Kasumi-1 (cell line): ENCODE measurements at regions not wholly inside any gene's neighbourhood (a gene's known extent, or its start where the extent isn't known, plus 50 kb on each side); places are given as distances from the start of the nearest gene placed in this dataset.
A peak's percentile ranks its signal among the peaks of the same experiment; 100 is the strongest.

Experiments used
- DNase-seq, 2 experiments: peaks; one replicate each; lab custom pipeline; 2025; lab: John Stamatoyannopoulos, UW

GRCh38 chr6:50610562-50610961 lies 102.8 kb upstream of the TFAP2D start:
- DNase-seq = peak in 1 of 2 experiments; percentile 33

DNA sequence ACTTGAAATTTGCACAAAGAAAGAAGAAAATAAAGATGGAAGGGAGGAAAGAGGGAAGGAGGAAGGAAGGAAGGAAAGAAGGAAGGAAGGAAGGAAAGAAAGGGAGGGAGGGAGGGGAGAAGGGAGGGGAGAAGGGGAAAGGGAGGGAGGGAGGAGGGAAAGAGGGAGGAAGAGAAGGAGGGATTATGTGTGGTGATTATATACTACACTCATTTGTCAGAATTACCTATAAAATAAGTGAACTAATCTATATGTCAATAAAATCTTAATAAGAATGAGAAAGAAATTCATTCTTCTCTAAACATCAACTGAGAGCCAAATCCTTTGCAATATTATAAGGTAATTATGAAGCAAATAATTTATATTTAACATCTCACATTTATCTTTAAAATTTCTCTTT lies 77.9 kb upstream of the TFAP2D start:
- no peak for DNase-seq

DNA sequence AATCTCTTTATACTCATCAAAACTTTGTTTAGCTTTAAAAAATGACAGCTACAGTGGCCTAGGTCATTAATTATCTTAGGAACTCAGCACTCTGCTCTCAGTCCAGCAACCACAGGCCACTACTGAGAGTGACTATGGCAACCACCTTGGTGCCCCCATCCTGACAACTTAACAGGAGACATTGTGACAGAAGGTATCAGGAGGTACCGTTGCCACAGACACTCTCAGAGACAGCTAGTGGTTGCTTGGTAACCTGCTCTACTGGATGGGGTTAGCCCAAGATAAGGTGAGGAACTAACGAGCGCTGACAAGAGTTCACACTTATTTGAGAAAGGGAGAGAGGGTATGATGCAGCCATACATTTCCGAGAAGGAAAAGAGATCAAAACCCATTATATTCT lies 76.1 kb upstream of the TFAP2D start:
- no peak for DNase-seq

GRCh38 chr6:50649086-50649485 lies 64.2 kb upstream of the TFAP2D start:
- no peak for DNase-seq

DNA sequence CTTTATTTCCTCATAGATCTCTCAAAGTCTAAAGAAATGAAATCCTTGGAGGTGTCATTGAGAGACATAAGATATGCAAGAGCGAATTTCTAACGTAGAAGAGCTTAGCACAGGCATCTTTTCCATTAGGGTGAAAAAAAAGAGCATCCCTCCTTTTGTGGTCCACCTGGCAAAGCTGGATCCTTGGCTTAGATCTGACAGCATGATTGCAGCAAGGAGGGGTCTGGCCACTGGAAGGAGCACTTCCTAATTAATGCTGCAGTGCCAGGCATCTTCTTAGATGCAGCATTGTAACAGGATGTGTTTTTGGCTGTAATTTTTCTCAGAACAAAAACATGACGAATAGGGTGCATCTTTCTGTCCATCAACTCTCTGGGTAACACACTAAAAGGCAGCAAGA lies 60.1 kb upstream of the TFAP2D start:
- no peak for DNase-seq

- DNase-seq = no peak
Observed at GRCh38 chr6:50654155-50654554, 59.2 kb upstream of the TFAP2D start.

- DNase-seq = peak; percentile 53 to 55
Observed at GRCh38 chr6:50655848-50656453, 57.4 kb upstream of the TFAP2D start.

- DNase-seq = no peak
Observed at GRCh38 chr6:50657513-50657912, 55.8 kb upstream of the TFAP2D start.

DNA sequence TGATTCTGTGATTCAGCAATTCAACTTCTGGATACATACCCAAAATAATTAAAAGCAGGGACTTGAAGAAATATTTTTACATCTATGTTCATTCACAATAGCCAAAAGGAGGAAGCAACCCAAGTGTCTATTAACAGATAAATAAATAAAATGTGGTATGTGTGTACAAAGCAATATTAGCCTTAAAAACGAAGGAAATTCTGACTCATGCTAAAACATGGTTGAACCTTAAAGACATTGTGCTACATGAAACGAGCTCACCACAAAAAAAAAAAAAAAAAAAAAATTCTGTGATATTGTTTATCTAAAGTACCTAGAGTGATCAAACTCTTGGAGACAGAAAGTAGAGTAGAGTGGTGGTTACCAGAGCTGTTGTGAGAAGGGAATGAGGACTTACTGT lies 54.8 kb upstream of the TFAP2D start:
- DNase-seq = no peak

DNA sequence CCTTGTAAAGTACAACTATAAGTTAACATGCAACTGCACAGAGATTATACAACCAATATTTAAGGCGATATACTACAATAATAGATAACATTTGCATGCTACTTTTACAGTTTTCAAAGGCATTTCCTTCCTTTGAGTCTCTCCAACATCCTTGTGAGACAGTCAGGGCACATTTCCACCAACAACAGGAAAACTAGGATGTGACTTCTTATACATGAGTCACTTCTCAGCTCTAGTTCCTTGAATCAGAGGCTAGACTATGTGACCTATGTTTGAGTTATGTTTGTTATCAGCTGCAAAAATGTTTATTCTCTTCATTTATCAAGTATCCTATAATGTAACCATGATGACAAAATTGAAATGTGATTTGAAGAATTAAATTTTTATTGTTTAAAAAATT lies 51.7 kb upstream of the TFAP2D start:
- no peak for DNase-seq
